ENCODE measurements at regions not wholly inside any gene's neighbourhood (a gene's known extent, or its start where the extent isn't known, plus 50 kb on each side); places are given as distances from the start of the nearest gene placed in this dataset.

DNA sequence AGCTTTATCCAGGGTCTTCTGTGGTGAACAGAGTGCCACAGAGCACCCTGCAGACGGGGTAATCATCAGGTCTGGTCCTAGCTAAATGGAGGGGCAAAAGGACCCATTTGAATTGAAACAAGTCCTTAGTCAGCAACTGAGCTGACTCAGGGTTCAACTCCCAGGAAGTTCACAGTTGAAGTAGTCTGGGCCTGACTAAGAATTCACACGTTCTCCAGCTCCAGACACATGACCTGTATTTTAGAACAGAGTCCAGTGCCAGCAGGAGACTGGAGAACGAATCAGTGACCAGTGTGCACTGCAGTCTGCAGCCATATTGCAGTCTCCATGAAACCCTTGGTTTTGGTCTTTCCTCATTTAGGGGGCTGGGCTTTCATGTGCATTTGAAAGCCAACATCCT lies 85.2 kb downstream of the ELOVL4 start:
- TF ChIP-seq, protein P1, sequence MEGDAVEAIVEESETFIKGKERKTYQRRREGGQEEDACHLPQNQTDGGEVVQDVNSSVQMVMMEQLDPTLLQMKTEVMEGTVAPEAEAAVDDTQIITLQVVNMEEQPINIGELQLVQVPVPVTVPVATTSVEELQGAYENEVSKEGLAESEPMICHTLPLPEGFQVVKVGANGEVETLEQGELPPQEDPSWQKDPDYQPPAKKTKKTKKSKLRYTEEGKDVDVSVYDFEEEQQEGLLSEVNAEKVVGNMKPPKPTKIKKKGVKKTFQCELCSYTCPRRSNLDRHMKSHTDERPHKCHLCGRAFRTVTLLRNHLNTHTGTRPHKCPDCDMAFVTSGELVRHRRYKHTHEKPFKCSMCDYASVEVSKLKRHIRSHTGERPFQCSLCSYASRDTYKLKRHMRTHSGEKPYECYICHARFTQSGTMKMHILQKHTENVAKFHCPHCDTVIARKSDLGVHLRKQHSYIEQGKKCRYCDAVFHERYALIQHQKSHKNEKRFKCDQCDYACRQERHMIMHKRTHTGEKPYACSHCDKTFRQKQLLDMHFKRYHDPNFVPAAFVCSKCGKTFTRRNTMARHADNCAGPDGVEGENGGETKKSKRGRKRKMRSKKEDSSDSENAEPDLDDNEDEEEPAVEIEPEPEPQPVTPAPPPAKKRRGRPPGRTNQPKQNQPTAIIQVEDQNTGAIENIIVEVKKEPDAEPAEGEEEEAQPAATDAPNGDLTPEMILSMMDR (IDR thresholded peaks at IDR 0.05) = no peak
- TF ChIP-seq POLR2A (IDR thresholded peaks at IDR 0.05) = no peak
